K562 (cell line): ENCODE measurements at regions not wholly inside any gene's neighbourhood (a gene's known extent, or its start where the extent isn't known, plus 50 kb on each side); places are given as distances from the start of the nearest gene placed in this dataset.

Experiments
- ATAC-seq: fragments of 200-7000 bp; cut with Tn5 transposase; 3 replicates; pipeline ENCODE4 v1.9.1; 2020; ENCODE audit warnings: moderate library complexity
- BruUV-seq: library from RNA; stranded (reverse); fragments of 400-500 nt; replicated peaks from 2 replicates; lab custom pipeline; 2021; lab: Mats Ljungman, UMichigan
- CTCF ChIA-PET: fragments of 300-600 bp; formaldehyde crosslinking; extraction: SDS; loops from one replicate; lab custom pipeline; 2021; ENCODE audit warnings: low intra/inter-chr PET ratio; lab: Yijun Ruan, JAX
- POLR2A ChIA-PET: fragments of 300-600, 350-650 bp; sonication (Branson Sonifier 250); formaldehyde crosslinking; extraction: SDS; loops from one replicate; lab custom pipeline; 2021; ENCODE audit warnings: antibody characterized with exemption, inconsistent platforms; lab: Yijun Ruan, JAX
- DNase-seq, 4 experiments: peaks; one replicate each; pipeline versions ENCODE4 v3.0.0 to v3.0.0-alpha.2; 2011 to 2018; ENCODE audit warnings: low spot score in 3 of 4, mixed read lengths in 3 of 4; ENCODE audit errors: extremely low read depth in 1 of 4
- FAIRE-seq: peaks from 2 replicates; lab custom pipeline; 2011; peaks lifted over from hg19 to GRCh38; lab: Jason Lieb, UNC
- H2AFZ ChIP-seq: 2 replicates; pipeline ENCODE4 v1.6.0; 2011; ENCODE audit warnings: low read depth, low read length, control low read depth, inconsistent platforms
- H3K27ac ChIP-seq: fragments of 200-600 bp; 3 replicates; pipeline ENCODE4 v1.8.0; 2011; ENCODE audit warnings: low read depth, mild to moderate bottlenecking, control low read depth, inconsistent platforms, low read length, moderate library complexity, mixed read lengths; ENCODE audit errors: extremely low read depth
- H3K27me3 ChIP-seq, 2 experiments: fragments of 300-600 bp in 1 of 2; 2 replicates in 1 of 2; 3 replicates in 1 of 2; pipeline versions ENCODE4 v1.6.0 to v1.8.0; 2011; ENCODE audit warnings: inconsistent platforms in 2 of 2, low read length in 2 of 2, mild to moderate bottlenecking in 1 of 2, mixed read lengths in 1 of 2, moderate library complexity in 1 of 2; ENCODE audit not compliant: control insufficient read depth in 2 of 2, insufficient read depth in 2 of 2
- H3K36me3 ChIP-seq: fragments of 300-600 bp; 3 replicates; pipeline ENCODE4 v1.8.0; 2011; ENCODE audit warnings: mild to moderate bottlenecking, low read length, inconsistent platforms; ENCODE audit not compliant: control insufficient read depth, insufficient read depth
- H3K4me1 ChIP-seq, 2 experiments: fragments of 200-600 bp in 1 of 2; replicated peaks in 1 of 2; 2 replicates in 1 of 2; 3 replicates in 1 of 2; pipeline versions ENCODE4 v1.5.1 to v1.8.0; 2011; ENCODE audit warnings: inconsistent platforms in 2 of 2, low read length in 2 of 2, mild to moderate bottlenecking in 1 of 2, mixed read lengths in 1 of 2, moderate library complexity in 1 of 2; ENCODE audit not compliant: control insufficient read depth in 2 of 2, insufficient read depth in 2 of 2
- H3K4me2 ChIP-seq: 2 replicates; pipeline ENCODE4 v1.6.1; 2011; ENCODE audit warnings: low read length, control low read depth, inconsistent platforms, mixed read lengths; ENCODE audit not compliant: insufficient read depth
- H3K4me3 ChIP-seq: fragments of 200-600 bp; sonication (generic), shearing (Covaris generic); 2 replicates; pipeline ENCODE4 v1.5.1; 2016; ENCODE audit warnings: control low read depth, inconsistent platforms
- H3K79me2 ChIP-seq: fragments of 200-600 bp; 3 replicates; pipeline ENCODE4 v1.8.0; 2011; ENCODE audit warnings: low read length, inconsistent platforms; ENCODE audit not compliant: control insufficient read depth, insufficient read depth
- H3K9ac ChIP-seq, 2 experiments: 2 replicates each; pipeline versions ENCODE4 v1.6.0 to v1.6.1; 2011; ENCODE audit warnings: low read depth in 2 of 2, low read length in 2 of 2, control low read depth in 1 of 2, inconsistent platforms in 1 of 2, mild to moderate bottlenecking in 1 of 2, mixed read lengths in 1 of 2; ENCODE audit not compliant: insufficient read depth in 1 of 2
- H3K9me1 ChIP-seq: one replicate; pipeline ENCODE4 v1.6.0; 2011; ENCODE audit warnings: inconsistent platforms, mild to moderate bottlenecking, low read length, moderate library complexity; ENCODE audit not compliant: control insufficient read depth, insufficient read depth
- H3K9me3 ChIP-seq: replicated peaks from 2 replicates; pipeline ENCODE4 v1.5.1; 2011; ENCODE audit warnings: low read depth, low read length, inconsistent platforms; ENCODE audit not compliant: control insufficient read depth, insufficient read depth
- H4K20me1 ChIP-seq: replicated peaks from 2 replicates; pipeline ENCODE4 v1.6.1; 2011; ENCODE audit warnings: low read length, inconsistent platforms, mixed read lengths; ENCODE audit not compliant: control insufficient read depth, insufficient read depth
- ASH1L ChIP-seq: fragments of 450-650 bp; IDR thresholded peaks from 2 replicates; pipeline ENCODE4 v1.6.1; 2018; ENCODE audit warnings: borderline replicate concordance, mild to moderate bottlenecking, low read depth; ENCODE audit not compliant: partially characterized antibody
- CBX1 ChIP-seq: sonication (generic); IDR thresholded peaks from 2 replicates; pipeline ENCODE4 v1.6.1; 2016; ENCODE audit warnings: antibody characterized with exemption, low read depth, mild to moderate bottlenecking
- DDX20 ChIP-seq: fragments of 450-650 bp; IDR thresholded peaks from 2 replicates; pipeline ENCODE4 v1.6.1; 2016; ENCODE audit warnings: missing genetic modification characterization, low read depth, mild to moderate bottlenecking, missing compliant biosample characterization, moderate library complexity
- EGR1 ChIP-seq: fragments of 450-650 bp; conservative IDR thresholded peaks from 2 replicates; pipeline ENCODE4 v1.6.1; 2017; ENCODE audit warnings: mild to moderate bottlenecking
- FOS ChIP-seq: IDR thresholded peaks from 3 replicates; pipeline ENCODE4 v1.6.1; 2011; ENCODE audit not compliant: insufficient read length; ENCODE audit errors: extremely low read depth
- GMEB1 ChIP-seq: fragments of 250-450 bp; sonication (Bioruptor Pico); IDR thresholded peaks from 2 replicates; pipeline ENCODE4 v1.4.0; 2020; ENCODE audit warnings: mild to moderate bottlenecking
- KLF16 ChIP-seq: IDR thresholded peaks from 2 replicates; pipeline ENCODE4 v1.6.1; 2016; ENCODE audit warnings: antibody characterized with exemption
- MITF ChIP-seq: IDR thresholded peaks from 2 replicates; pipeline ENCODE4 v1.6.1; 2014; ENCODE audit warnings: antibody characterized with exemption
- MTA1 ChIP-seq: fragments of 450-650 bp; IDR thresholded peaks from 2 replicates; pipeline ENCODE4 v1.6.1; 2017; ENCODE audit warnings: borderline replicate concordance
- MTA3 ChIP-seq: fragments of 450-650 bp; formaldehyde crosslinking; IDR thresholded peaks from 2 replicates; pipeline ENCODE4 v1.6.1; 2017; ENCODE audit warnings: mild to moderate bottlenecking, borderline replicate concordance
- TFAP4 ChIP-seq: sonication (generic); formaldehyde crosslinking; IDR thresholded peaks from 2 replicates; pipeline ENCODE4 v1.8.0; 2022; ENCODE audit warnings: missing genetic modification reagents, mild to moderate bottlenecking, moderate library complexity, borderline replicate concordance
- U2AF1 ChIP-seq: fragments of 200-400 bp; formaldehyde crosslinking; optimal IDR thresholded peaks from 2 replicates; pipeline ENCODE3; 2017; ENCODE audit warnings: mild to moderate bottlenecking, low read depth, low read length, moderate library complexity
- USF1 ChIP-seq: sonication (generic); formaldehyde crosslinking; IDR thresholded peaks from 2 replicates; pipeline ENCODE4 v1.9.0; 2022; ENCODE audit warnings: mild to moderate bottlenecking, missing genetic modification reagents
- USF2 ChIP-seq: sonication (generic); formaldehyde crosslinking; IDR thresholded peaks from 2 replicates; pipeline ENCODE4 v1.5.0; 2020; ENCODE audit warnings: missing genetic modification reagents
- WHSC1 ChIP-seq: IDR thresholded peaks from one replicate; pipeline ENCODE4 v1.6.1; 2012; ENCODE audit warnings: low read length, control low read depth, inconsistent platforms
- ZEB2 ChIP-seq: fragments of 450-650 bp; IDR thresholded peaks from 2 replicates; pipeline ENCODE4 v1.6.1; 2016
- ZNF431 ChIP-seq: sonication (generic); formaldehyde crosslinking; IDR thresholded peaks from 2 replicates; pipeline ENCODE4 v1.8.0; 2022; ENCODE audit warnings: mild to moderate bottlenecking, missing genetic modification reagents
- WGBS: fragments of 100-300 bp; shearing (Covaris generic); methylation state at CpG from one replicate; pipeline ENCODE4 v1.1.6; 2016; ENCODE audit warnings: low coverage, mixed read lengths; ENCODE audit not compliant: insufficient coverage; ENCODE audit errors: missing lambda C conversion rate; 5-methylcytosine and 5-hydroxymethylcytosine counted together
- in situ Hi-C: fragments of 300-500 bp; cut with MboI; formaldehyde crosslinking; loops from 4 replicates; pipeline ENCODE4 v1.15.0; 2018; ENCODE audit warnings: inconsistent platforms, mixed read lengths
- intact Hi-C: fragments of 100-400 bp; cut with micrococcal nuclease; formaldehyde crosslinking; loops from 2 replicates; pipeline ENCODE4 v1.14.2; 2022

- peak; percentile 40; the same call in 1 of the 2 replicates for TF ChIP-seq TFAP4 (CRISPR knock-in tag)
- peak; percentile 55; the same call in 1 of the 2 replicates for TF ChIP-seq USF2 (CRISPR knock-in tag)
- peak; percentile 59 for TF ChIP-seq ASH1L
- no peak for TF ChIP-seq CBX1
- peak; percentile 74 for TF ChIP-seq FOS
Measured at GRCh38 chr1:37423810-37424209, 50.6 kb upstream of the ZC3H12A start (continued).

- peak overlapping the region; percentile 60; the same call in 1 of the 2 replicates for H3K4me2 ChIP-seq
- no peak for FAIRE-seq
- ChIA-PET CTCF (no interaction called here), POLR2A (interaction anchor here (1.1 to 1.3 kb wide), 3 partner anchors 10 to 29 kb away, joined by 3 to 4 read pairs (median 4); no protein-coding TSS in a partner anchor)
- H3K9ac ChIP-seq, result no peak overlapping the region
- no peak overlapping the region for H3K4me3 ChIP-seq
- peaks cover 11 to 21% of the 10 kb centered on the region in 2 experiments; a peak in 4 of 5 replicates for H3K27me3 ChIP-seq
- no peaks in the 10 kb centered on the region for H4K20me1 ChIP-seq
- in situ Hi-C loops, result no loop called here
- no peaks in the 10 kb centered on the region for H3K79me2 ChIP-seq
- no peaks in the 10 kb centered on the region for H3K36me3 ChIP-seq
- H3K4me1 ChIP-seq, result no peaks in the 10 kb centered on the region
- DNase-seq, result no peak
- no peaks in the 10 kb centered on the region for H3K9me3 ChIP-seq
- BruUV-seq, result no TSS peak
- WGBS, result 0% methylated on average over 1 of the region's 1 CpG
- H3K9me1 ChIP-seq, result no peaks in the 10 kb centered on the region
- peak overlapping the region; percentile 35; the same call in 1 of the 2 replicates for H2AFZ ChIP-seq
- ATAC-seq, result no peak
- no peak overlapping the region for H3K27ac ChIP-seq
- intact Hi-C loops, result no loop called here
- TF ChIP-seq ZNF431 (CRISPR knock-in tag) (no peak), KLF16 (no peak), MTA1 (no peak), MTA3 (no peak), MITF (no peak), EGR1 (no peak), WHSC1 (no peak), GMEB1 (CRISPR knock-in tag) (no peak), USF1 (CRISPR knock-in tag) (no peak), DDX20 (tag) (no peak), ZEB2 (no peak), U2AF1 (no peak)
Measured at GRCh38 chr1:37424523-37424922, 49.9 kb upstream of the ZC3H12A start.
